ENCODE measurements at regions not wholly inside any gene's neighbourhood (a gene's known extent, or its start where the extent isn't known, plus 50 kb on each side); places are given as distances from the start of the nearest gene placed in this dataset.

DNA sequence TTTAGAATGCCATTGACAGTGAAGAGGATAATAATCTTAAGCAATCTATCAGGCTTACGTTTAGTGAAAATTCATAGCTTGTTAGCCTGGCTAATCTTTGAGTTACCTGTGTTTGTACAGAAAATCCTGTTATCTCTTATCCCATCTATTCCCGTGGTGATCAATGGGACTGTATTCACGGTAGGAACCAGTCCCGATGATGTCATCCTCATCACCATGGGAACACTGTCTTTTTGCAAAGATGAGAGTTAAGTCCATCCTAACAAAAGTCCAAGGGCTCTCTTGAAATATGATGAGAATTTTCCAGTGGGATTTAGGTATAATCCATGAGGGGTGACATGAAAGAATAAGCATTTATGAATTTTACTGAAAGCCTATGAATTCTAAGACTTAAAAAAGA is 762.2 kb downstream of the ETS1 start:
- TF ChIP-seq, protein P1, sequence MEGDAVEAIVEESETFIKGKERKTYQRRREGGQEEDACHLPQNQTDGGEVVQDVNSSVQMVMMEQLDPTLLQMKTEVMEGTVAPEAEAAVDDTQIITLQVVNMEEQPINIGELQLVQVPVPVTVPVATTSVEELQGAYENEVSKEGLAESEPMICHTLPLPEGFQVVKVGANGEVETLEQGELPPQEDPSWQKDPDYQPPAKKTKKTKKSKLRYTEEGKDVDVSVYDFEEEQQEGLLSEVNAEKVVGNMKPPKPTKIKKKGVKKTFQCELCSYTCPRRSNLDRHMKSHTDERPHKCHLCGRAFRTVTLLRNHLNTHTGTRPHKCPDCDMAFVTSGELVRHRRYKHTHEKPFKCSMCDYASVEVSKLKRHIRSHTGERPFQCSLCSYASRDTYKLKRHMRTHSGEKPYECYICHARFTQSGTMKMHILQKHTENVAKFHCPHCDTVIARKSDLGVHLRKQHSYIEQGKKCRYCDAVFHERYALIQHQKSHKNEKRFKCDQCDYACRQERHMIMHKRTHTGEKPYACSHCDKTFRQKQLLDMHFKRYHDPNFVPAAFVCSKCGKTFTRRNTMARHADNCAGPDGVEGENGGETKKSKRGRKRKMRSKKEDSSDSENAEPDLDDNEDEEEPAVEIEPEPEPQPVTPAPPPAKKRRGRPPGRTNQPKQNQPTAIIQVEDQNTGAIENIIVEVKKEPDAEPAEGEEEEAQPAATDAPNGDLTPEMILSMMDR (conservative IDR thresholded peaks at IDR 0.05; ENCODE audit: low read depth in 2 of 2) = no peak
- TF ChIP-seq, protein P2, sequence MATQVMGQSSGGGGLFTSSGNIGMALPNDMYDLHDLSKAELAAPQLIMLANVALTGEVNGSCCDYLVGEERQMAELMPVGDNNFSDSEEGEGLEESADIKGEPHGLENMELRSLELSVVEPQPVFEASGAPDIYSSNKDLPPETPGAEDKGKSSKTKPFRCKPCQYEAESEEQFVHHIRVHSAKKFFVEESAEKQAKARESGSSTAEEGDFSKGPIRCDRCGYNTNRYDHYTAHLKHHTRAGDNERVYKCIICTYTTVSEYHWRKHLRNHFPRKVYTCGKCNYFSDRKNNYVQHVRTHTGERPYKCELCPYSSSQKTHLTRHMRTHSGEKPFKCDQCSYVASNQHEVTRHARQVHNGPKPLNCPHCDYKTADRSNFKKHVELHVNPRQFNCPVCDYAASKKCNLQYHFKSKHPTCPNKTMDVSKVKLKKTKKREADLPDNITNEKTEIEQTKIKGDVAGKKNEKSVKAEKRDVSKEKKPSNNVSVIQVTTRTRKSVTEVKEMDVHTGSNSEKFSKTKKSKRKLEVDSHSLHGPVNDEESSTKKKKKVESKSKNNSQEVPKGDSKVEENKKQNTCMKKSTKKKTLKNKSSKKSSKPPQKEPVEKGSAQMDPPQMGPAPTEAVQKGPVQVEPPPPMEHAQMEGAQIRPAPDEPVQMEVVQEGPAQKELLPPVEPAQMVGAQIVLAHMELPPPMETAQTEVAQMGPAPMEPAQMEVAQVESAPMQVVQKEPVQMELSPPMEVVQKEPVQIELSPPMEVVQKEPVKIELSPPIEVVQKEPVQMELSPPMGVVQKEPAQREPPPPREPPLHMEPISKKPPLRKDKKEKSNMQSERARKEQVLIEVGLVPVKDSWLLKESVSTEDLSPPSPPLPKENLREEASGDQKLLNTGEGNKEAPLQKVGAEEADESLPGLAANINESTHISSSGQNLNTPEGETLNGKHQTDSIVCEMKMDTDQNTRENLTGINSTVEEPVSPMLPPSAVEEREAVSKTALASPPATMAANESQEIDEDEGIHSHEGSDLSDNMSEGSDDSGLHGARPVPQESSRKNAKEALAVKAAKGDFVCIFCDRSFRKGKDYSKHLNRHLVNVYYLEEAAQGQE (IDR thresholded peaks at IDR 0.05; ENCODE audit: unreplicated experiment) = no peak
- no peak for TF ChIP-seq EZH2 (IDR thresholded peaks at IDR 0.05; ENCODE audit: low read depth, unreplicated experiment)
- TF ChIP-seq POLR2AphosphoS5 (IDR thresholded peaks at IDR 0.05; ENCODE audit: low read depth) = no peak
- no peak for TF ChIP-seq ETS1 (IDR thresholded peaks at IDR 0.05)
- TF ChIP-seq EZH2phosphoT487 (IDR thresholded peaks at IDR 0.05; ENCODE audit: unreplicated experiment) = no peak
- no peak for TF ChIP-seq CREB1 (CRISPR knock-in tag; IDR thresholded peaks at IDR 0.05; ENCODE audit: low read depth)
- no peak for TF ChIP-seq ZNF114 (CRISPR knock-in tag; IDR thresholded peaks at IDR 0.05)
- no peak for TF ChIP-seq JUNB (IDR thresholded peaks at IDR 0.05; ENCODE audit: unreplicated experiment)
- TF ChIP-seq NANOG (IDR thresholded peaks at IDR 0.05; ENCODE audit: borderline replicate concordance) = no peak
- TF ChIP-seq ZNF331 (CRISPR knock-in tag; IDR thresholded peaks at IDR 0.05; ENCODE audit: low read depth) = no peak
- TF ChIP-seq, protein P3, sequence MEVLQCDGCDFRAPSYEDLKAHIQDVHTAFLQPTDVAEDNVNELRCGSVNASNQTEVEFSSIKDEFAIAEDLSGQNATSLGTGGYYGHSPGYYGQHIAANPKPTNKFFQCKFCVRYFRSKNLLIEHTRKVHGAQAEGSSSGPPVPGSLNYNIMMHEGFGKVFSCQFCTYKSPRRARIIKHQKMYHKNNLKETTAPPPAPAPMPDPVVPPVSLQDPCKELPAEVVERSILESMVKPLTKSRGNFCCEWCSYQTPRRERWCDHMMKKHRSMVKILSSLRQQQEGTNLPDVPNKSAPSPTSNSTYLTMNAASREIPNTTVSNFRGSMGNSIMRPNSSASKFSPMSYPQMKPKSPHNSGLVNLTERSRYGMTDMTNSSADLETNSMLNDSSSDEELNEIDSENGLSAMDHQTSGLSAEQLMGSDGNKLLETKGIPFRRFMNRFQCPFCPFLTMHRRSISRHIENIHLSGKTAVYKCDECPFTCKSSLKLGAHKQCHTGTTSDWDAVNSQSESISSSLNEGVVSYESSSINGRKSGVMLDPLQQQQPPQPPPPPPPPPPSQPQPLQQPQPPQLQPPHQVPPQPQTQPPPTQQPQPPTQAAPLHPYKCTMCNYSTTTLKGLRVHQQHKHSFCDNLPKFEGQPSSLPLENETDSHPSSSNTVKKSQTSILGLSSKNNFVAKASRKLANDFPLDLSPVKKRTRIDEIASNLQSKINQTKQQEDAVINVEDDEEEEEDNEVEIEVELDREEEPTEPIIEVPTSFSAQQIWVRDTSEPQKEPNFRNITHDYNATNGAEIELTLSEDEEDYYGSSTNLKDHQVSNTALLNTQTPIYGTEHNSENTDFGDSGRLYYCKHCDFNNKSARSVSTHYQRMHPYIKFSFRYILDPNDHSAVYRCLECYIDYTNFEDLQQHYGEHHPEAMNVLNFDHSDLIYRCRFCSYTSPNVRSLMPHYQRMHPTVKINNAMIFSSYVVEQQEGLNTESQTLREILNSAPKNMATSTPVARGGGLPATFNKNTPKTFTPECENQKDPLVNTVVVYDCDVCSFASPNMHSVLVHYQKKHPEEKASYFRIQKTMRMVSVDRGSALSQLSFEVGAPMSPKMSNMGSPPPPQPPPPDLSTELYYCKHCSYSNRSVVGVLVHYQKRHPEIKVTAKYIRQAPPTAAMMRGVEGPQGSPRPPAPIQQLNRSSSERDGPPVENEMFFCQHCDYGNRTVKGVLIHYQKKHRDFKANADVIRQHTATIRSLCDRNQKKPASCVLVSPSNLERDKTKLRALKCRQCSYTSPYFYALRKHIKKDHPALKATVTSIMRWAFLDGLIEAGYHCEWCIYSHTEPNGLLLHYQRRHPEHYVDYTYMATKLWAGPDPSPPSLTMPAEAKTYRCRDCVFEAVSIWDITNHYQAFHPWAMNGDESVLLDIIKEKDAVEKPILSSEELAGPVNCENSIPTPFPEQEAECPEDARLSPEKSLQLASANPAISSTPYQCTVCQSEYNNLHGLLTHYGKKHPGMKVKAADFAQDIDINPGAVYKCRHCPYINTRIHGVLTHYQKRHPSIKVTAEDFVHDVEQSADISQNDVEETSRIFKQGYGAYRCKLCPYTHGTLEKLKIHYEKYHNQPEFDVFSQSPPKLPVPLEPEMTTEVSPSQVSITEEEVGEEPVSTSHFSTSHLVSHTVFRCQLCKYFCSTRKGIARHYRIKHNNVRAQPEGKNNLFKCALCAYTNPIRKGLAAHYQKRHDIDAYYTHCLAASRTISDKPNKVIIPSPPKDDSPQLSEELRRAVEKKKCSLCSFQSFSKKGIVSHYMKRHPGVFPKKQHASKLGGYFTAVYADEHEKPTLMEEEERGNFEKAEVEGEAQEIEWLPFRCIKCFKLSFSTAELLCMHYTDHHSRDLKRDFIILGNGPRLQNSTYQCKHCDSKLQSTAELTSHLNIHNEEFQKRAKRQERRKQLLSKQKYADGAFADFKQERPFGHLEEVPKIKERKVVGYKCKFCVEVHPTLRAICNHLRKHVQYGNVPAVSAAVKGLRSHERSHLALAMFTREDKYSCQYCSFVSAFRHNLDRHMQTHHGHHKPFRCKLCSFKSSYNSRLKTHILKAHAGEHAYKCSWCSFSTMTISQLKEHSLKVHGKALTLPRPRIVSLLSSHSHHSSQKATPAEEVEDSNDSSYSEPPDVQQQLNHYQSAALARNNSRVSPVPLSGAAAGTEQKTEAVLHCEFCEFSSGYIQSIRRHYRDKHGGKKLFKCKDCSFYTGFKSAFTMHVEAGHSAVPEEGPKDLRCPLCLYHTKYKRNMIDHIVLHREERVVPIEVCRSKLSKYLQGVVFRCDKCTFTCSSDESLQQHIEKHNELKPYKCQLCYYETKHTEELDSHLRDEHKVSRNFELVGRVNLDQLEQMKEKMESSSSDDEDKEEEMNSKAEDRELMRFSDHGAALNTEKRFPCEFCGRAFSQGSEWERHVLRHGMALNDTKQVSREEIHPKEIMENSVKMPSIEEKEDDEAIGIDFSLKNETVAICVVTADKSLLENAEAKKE (CRISPR knock-in tag; IDR thresholded peaks at IDR 0.05) = no peak

Data from GM23338 (cell line).